ENCODE measurements at regions not wholly inside any gene's neighbourhood (a gene's known extent, or its start where the extent isn't known, plus 50 kb on each side); places are given as distances from the start of the nearest gene placed in this dataset.

- TF ChIP-seq CTCF (IDR thresholded peaks at IDR 0.05) (no peak), POLR2A (IDR thresholded peaks at IDR 0.05) (no peak)
- no peak for DNase-seq (ENCODE audit: low spot score in 2 of 2)
- intact Hi-C loops (cut with DNase I; ENCODE audit: low total_unique reads) = no loop called here
- no peak overlapping the region for H3K4me3 ChIP-seq (ENCODE audit: low read depth, poor library complexity, severe bottlenecking)
These were observed 122.7 kb upstream of the SESN3 start for GRCh38 chr11:95353706-95354105.

GRCh38 chr11:95352733-95353346 lies 121.8 kb upstream of the SESN3 start:
- intact Hi-C loops (cut with DNase I; ENCODE audit: low total_unique reads) = no loop called here
- DNase-seq (ENCODE audit: low spot score in 2 of 2) = no peak
- 80 to 81% methylated on average over 2 of the region's 2 CpGs for WGBS, 2 donors
- no peak overlapping the region for H3K4me3 ChIP-seq (ENCODE audit: low read depth, poor library complexity, severe bottlenecking)
- TF ChIP-seq POLR2A (IDR thresholded peaks at IDR 0.05) = no peak
- no peak for TF ChIP-seq CTCF (IDR thresholded peaks at IDR 0.05)

GRCh38 chr11:95349345-95349942 lies 118.4 kb upstream of the SESN3 start:
- intact Hi-C loops (cut with DNase I; ENCODE audit: low total_unique reads) = no loop called here
- no peak overlapping the region for H3K4me3 ChIP-seq (ENCODE audit: low read depth, poor library complexity, severe bottlenecking)
- no peak for DNase-seq (ENCODE audit: low spot score in 2 of 2)
- TF ChIP-seq CTCF (IDR thresholded peaks at IDR 0.05) (no peak), POLR2A (IDR thresholded peaks at IDR 0.05) (no peak)

- no peak for DNase-seq (ENCODE audit: low spot score in 2 of 2)
- TF ChIP-seq CTCF (IDR thresholded peaks at IDR 0.05) = no peak
- TF ChIP-seq POLR2A (IDR thresholded peaks at IDR 0.05) = no peak
- no peak overlapping the region for H3K4me3 ChIP-seq (ENCODE audit: low read depth, poor library complexity, severe bottlenecking)
- intact Hi-C loops (cut with DNase I; ENCODE audit: low total_unique reads) = no loop called here
- WGBS, 2 donors = 87 to 100% methylated on average over 1 of the region's 1 CpG
These were observed 115.3 kb upstream of the SESN3 start for GRCh38 chr11:95346265-95346664.

GRCh38 chr11:95345651-95346050 lies 114.6 kb upstream of the SESN3 start:
- intact Hi-C loops (cut with DNase I; ENCODE audit: low total_unique reads) = no loop called here
- no peak for TF ChIP-seq CTCF (IDR thresholded peaks at IDR 0.05)
- no peak for TF ChIP-seq POLR2A (IDR thresholded peaks at IDR 0.05)
- DNase-seq (ENCODE audit: low spot score in 2 of 2) = no peak
- no peak overlapping the region for H3K4me3 ChIP-seq (ENCODE audit: low read depth, poor library complexity, severe bottlenecking)

All from lower leg skin (tissue), 4 donors.